ENCODE measurements at regions not wholly inside any gene's neighbourhood (a gene's known extent, or its start where the extent isn't known, plus 50 kb on each side); places are given as distances from the start of the nearest gene placed in this dataset.

DNA sequence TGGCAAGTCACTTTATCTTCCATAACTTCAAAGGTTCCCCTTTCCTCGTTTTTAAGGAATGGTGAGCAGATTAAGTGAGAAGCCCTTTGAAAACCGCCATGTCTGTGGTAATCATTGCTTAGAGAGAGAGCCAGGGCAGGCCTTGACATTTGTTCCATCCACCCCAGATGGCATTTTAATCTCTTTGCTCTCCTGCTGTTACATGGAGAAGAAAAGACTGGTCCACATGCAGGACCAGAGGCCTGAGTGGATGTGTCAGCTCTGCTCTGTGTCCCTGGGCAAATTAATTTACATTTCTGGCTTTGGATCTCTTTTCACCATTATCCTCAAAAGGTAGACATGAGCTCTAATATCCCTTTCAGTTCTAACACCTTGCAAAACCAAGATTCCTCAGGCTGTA, 157.3 kb upstream of the LPP start:
- Histone ChIP-seq H3K27ac (ENCODE audit: low read depth, low read length) (no peak overlapping the region), H3K4me2 (ENCODE audit: low read length) (no peak overlapping the region), H3K4me1 (ENCODE audit: control insufficient read depth in 1 of 2, insufficient read depth in 2 of 2, low read length in 2 of 2) (no peaks in the 10 kb centered on the region), H4K20me1 (ENCODE audit: insufficient read depth) (no peaks in the 10 kb centered on the region), H3K79me2 (ENCODE audit: insufficient read depth, low read length) (no peaks in the 10 kb centered on the region), H3K9me3 (ENCODE audit: control insufficient read depth in 1 of 2, insufficient read depth in 1 of 2, low read depth in 1 of 2, low read length in 2 of 2) (no peaks in the 10 kb centered on the region), H3K9me2 (ENCODE audit: insufficient read depth) (no peaks in the 10 kb centered on the region), H2AFZ (ENCODE audit: low read depth, low read length, poor library complexity, severe bottlenecking) (no peak overlapping the region), H3K36me3 (ENCODE audit: control insufficient read depth in 1 of 2, insufficient read depth in 2 of 2, low read length in 2 of 2) (no peaks in the 10 kb centered on the region), H3K4me3 (replicated peaks in 1 of 2; ENCODE audit: low read depth in 1 of 2, low read length in 2 of 2) (no peak overlapping the region), H3K27me3 (ENCODE audit: insufficient read depth, low read length) (no peaks in the 10 kb centered on the region), H3K9ac (ENCODE audit: low read length) (no peak overlapping the region)
- CTCF ChIA-PET = no interaction called here
- DNase-seq (ENCODE audit: low read depth, low spot score) (no peak), ATAC-seq (no peak)
- POLR2A ChIA-PET = no interaction called here
- RAD21 ChIA-PET (ENCODE audit: low non-redundant PET in 1 of 2, low total read pairs in 2 of 2, uncharacterized antibody in 2 of 2, unreplicated experiment in 2 of 2) = no interaction called here
- TF ChIP-seq ZNF274 (IDR thresholded peaks at IDR 0.05; ENCODE audit: low read depth, low read length) (no peak), TCF7L2 (IDR thresholded peaks at IDR 0.05; ENCODE audit: borderline replicate concordance, extremely low read depth, insufficient read depth, insufficient read length) (no peak)
- intact Hi-C loops (cut with micrococcal nuclease) = no loop called here
- BruUV-seq (replicated peaks) = no TSS peak

DNA sequence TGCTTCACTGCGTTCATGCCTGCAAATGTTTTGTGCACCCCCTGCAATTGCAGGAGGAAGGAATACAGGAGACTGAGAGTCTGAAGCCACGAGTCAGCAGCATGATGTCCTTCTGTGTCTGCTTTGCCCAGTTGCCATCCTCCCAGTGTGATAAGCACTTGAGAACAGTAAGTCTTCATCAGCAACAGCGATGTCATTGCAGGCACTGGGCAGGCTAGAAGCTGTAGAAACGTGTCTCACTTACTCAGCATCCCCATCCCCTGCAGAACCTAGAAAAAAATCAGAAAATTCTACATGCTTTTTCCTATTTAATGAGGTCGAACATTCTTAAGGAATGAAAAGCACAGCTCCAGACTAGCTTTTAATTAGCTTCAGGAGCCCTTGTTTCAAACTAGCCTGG, 156.5 kb upstream of the LPP start:
- Histone ChIP-seq H3K9me2 (ENCODE audit: insufficient read depth) (no peaks in the 10 kb centered on the region), H4K20me1 (ENCODE audit: insufficient read depth) (no peaks in the 10 kb centered on the region), H3K9ac (ENCODE audit: low read length) (no peak overlapping the region), H2AFZ (ENCODE audit: low read depth, low read length, poor library complexity, severe bottlenecking) (no peak overlapping the region), H3K4me1 (ENCODE audit: control insufficient read depth in 1 of 2, insufficient read depth in 2 of 2, low read length in 2 of 2) (no peaks in the 10 kb centered on the region), H3K36me3 (ENCODE audit: control insufficient read depth in 1 of 2, insufficient read depth in 2 of 2, low read length in 2 of 2) (no peaks in the 10 kb centered on the region), H3K4me2 (ENCODE audit: low read length) (no peak overlapping the region), H3K79me2 (ENCODE audit: insufficient read depth, low read length) (no peaks in the 10 kb centered on the region), H3K27me3 (ENCODE audit: insufficient read depth, low read length) (no peaks in the 10 kb centered on the region), H3K4me3 (replicated peaks in 1 of 2; ENCODE audit: low read depth in 1 of 2, low read length in 2 of 2) (no peak overlapping the region), H3K9me3 (ENCODE audit: control insufficient read depth in 1 of 2, insufficient read depth in 1 of 2, low read depth in 1 of 2, low read length in 2 of 2) (no peaks in the 10 kb centered on the region), H3K27ac (ENCODE audit: low read depth, low read length) (no peak overlapping the region)
- ATAC-seq (no peak), DNase-seq (ENCODE audit: low read depth, low spot score) (no peak)
- BruUV-seq (replicated peaks) = no TSS peak
- CTCF ChIA-PET = no interaction called here
- RAD21 ChIA-PET (ENCODE audit: low non-redundant PET in 1 of 2, low total read pairs in 2 of 2, uncharacterized antibody in 2 of 2, unreplicated experiment in 2 of 2) = no interaction called here
- POLR2A ChIA-PET = no interaction called here
- intact Hi-C loops (cut with micrococcal nuclease) = no loop called here
- TF ChIP-seq, protein P1, sequence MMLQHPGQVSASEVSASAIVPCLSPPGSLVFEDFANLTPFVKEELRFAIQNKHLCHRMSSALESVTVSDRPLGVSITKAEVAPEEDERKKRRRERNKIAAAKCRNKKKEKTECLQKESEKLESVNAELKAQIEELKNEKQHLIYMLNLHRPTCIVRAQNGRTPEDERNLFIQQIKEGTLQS (IDR thresholded peaks at IDR 0.05) = no peak
- TF ChIP-seq EGR1 (IDR thresholded peaks at IDR 0.05; ENCODE audit: low read depth) = no peak
- TF ChIP-seq ZFX (IDR thresholded peaks at IDR 0.05) = no peak
- TF ChIP-seq TCF7L2 (IDR thresholded peaks at IDR 0.05; ENCODE audit: borderline replicate concordance, extremely low read depth, insufficient read depth, insufficient read length) = no peak
- no peak for TF ChIP-seq SRF (IDR thresholded peaks at IDR 0.05; ENCODE audit: low read depth)
- no peak for TF ChIP-seq EZH2 (IDR thresholded peaks at IDR 0.05)
- TF ChIP-seq JUND (IDR thresholded peaks at IDR 0.05) = no peak
- no peak for TF ChIP-seq SP1 (IDR thresholded peaks at IDR 0.05; ENCODE audit: low read depth)
- TF ChIP-seq EZH2phosphoT487 (IDR thresholded peaks at IDR 0.05; ENCODE audit: borderline replicate concordance) = no peak
- no peak for TF ChIP-seq POLR2A (IDR thresholded peaks at IDR 0.05; ENCODE audit: borderline replicate concordance, extremely low read depth, insufficient read depth, insufficient read length)
- TF ChIP-seq CBX3 (IDR thresholded peaks at IDR 0.05; ENCODE audit: low read depth) = no peak
- TF ChIP-seq SIN3A (IDR thresholded peaks at IDR 0.05; ENCODE audit: low read depth) = no peak
- TF ChIP-seq, protein P2, sequence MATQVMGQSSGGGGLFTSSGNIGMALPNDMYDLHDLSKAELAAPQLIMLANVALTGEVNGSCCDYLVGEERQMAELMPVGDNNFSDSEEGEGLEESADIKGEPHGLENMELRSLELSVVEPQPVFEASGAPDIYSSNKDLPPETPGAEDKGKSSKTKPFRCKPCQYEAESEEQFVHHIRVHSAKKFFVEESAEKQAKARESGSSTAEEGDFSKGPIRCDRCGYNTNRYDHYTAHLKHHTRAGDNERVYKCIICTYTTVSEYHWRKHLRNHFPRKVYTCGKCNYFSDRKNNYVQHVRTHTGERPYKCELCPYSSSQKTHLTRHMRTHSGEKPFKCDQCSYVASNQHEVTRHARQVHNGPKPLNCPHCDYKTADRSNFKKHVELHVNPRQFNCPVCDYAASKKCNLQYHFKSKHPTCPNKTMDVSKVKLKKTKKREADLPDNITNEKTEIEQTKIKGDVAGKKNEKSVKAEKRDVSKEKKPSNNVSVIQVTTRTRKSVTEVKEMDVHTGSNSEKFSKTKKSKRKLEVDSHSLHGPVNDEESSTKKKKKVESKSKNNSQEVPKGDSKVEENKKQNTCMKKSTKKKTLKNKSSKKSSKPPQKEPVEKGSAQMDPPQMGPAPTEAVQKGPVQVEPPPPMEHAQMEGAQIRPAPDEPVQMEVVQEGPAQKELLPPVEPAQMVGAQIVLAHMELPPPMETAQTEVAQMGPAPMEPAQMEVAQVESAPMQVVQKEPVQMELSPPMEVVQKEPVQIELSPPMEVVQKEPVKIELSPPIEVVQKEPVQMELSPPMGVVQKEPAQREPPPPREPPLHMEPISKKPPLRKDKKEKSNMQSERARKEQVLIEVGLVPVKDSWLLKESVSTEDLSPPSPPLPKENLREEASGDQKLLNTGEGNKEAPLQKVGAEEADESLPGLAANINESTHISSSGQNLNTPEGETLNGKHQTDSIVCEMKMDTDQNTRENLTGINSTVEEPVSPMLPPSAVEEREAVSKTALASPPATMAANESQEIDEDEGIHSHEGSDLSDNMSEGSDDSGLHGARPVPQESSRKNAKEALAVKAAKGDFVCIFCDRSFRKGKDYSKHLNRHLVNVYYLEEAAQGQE (IDR thresholded peaks at IDR 0.05; ENCODE audit: low read depth) = no peak
- TF ChIP-seq CEBPB (IDR thresholded peaks at IDR 0.05; ENCODE audit: low read depth) = no peak
- TF ChIP-seq, protein P3, sequence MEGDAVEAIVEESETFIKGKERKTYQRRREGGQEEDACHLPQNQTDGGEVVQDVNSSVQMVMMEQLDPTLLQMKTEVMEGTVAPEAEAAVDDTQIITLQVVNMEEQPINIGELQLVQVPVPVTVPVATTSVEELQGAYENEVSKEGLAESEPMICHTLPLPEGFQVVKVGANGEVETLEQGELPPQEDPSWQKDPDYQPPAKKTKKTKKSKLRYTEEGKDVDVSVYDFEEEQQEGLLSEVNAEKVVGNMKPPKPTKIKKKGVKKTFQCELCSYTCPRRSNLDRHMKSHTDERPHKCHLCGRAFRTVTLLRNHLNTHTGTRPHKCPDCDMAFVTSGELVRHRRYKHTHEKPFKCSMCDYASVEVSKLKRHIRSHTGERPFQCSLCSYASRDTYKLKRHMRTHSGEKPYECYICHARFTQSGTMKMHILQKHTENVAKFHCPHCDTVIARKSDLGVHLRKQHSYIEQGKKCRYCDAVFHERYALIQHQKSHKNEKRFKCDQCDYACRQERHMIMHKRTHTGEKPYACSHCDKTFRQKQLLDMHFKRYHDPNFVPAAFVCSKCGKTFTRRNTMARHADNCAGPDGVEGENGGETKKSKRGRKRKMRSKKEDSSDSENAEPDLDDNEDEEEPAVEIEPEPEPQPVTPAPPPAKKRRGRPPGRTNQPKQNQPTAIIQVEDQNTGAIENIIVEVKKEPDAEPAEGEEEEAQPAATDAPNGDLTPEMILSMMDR (IDR thresholded peaks at IDR 0.05 in 2 of 3, conservative IDR thresholded peaks at IDR 0.05 in 1 of 3; ENCODE audit: borderline replicate concordance in 1 of 3, insufficient read depth in 1 of 3, low read depth in 2 of 3, low read length in 2 of 3) = no peak
- TF ChIP-seq ELF1 (IDR thresholded peaks at IDR 0.05; ENCODE audit: borderline replicate concordance, low read depth) = no peak

Data from HCT116 (cell line).